Right lobe of liver (tissue), 4 donors: ENCODE measurements at regions not wholly inside any gene's neighbourhood (a gene's known extent, or its start where the extent isn't known, plus 50 kb on each side); places are given as distances from the start of the nearest gene placed in this dataset.

ENCODE experiments used
- CTCF ChIP-seq, 4 donors: fragments of 200-600 bp in 3 of 4; fragments of 450-650 bp in 1 of 4; IDR thresholded peaks; one replicate each; pipeline versions ENCODE4 v1.5.1 to v1.8.0; 2016 to 2022; ENCODE audit warnings: antibody characterized with exemption in 4 of 4, mild to moderate bottlenecking in 2 of 4
- POLR2A ChIP-seq: fragments of 450-650 bp; IDR thresholded peaks from one replicate; pipeline ENCODE4 v1.6.1; 2017; ENCODE audit warnings: antibody characterized with exemption, mild to moderate bottlenecking
- donor health status: DM: no; HTN: no; CAD: no.
- donor health status: DM: no; HTN: no; CAD: no.
- donor health status: DM: no; HTN: yes; CAD: no.

GRCh38 chr2:117562654-117563053 lies 251.8 kb upstream of the DDX18 start:
- no peak for TF ChIP-seq POLR2A
- TF ChIP-seq CTCF (IDR thresholded peaks at IDR 0.05) = no peak
